ENCODE measurements at regions not wholly inside any gene's neighbourhood (a gene's known extent, or its start where the extent isn't known, plus 50 kb on each side); places are given as distances from the start of the nearest gene placed in this dataset.

- TF ChIP-seq EZH2 (IDR thresholded peaks at IDR 0.05) (no peak), CTCF (IDR thresholded peaks at IDR 0.05 in 2 of 3, conservative IDR thresholded peaks at IDR 0.05 in 1 of 3; ENCODE audit: borderline replicate concordance in 1 of 3, insufficient read depth in 1 of 3, low read depth in 2 of 3, low read length in 2 of 3) (no peak), MAX (IDR thresholded peaks at IDR 0.05) (no peak), POLR2A (IDR thresholded peaks at IDR 0.05; ENCODE audit: borderline replicate concordance, extremely low read depth, insufficient read depth, insufficient read length) (no peak), CEBPB (IDR thresholded peaks at IDR 0.05; ENCODE audit: low read depth) (no peak), CBX3 (IDR thresholded peaks at IDR 0.05; ENCODE audit: low read depth) (no peak), SP1 (IDR thresholded peaks at IDR 0.05; ENCODE audit: low read depth) (no peak)
Measured at GRCh38 chr13:80276371-80277289, 64.3 kb downstream of the SPRY2 start.
